Panc1 (cell line): ENCODE measurements at regions not wholly inside any gene's neighbourhood (a gene's known extent, or its start where the extent isn't known, plus 50 kb on each side); places are given as distances from the start of the nearest gene placed in this dataset.
"Not testable (repeated sequence)": the region's sequence is repeated elsewhere in the genome, so short reads cannot be mapped to it uniquely, and the experiment has no call there.

ENCODE experiments used
- POLR2AphosphoS5 ChIP-seq: IDR thresholded peaks from 2 replicates; pipeline ENCODE4 v1.6.1; 2012; ENCODE audit warnings: mild to moderate bottlenecking, low read depth, low read length, moderate library complexity
- SIN3A ChIP-seq: IDR thresholded peaks from 2 replicates; pipeline ENCODE4 v1.6.1; 2012; ENCODE audit warnings: low read depth, mild to moderate bottlenecking, low read length, moderate library complexity, borderline replicate concordance; ENCODE audit not compliant: insufficient read depth
- TF ChIP-seq, protein P1 (sequence below): fragments of 450-650 bp; IDR thresholded peaks from 2 replicates; pipeline ENCODE4 v1.5.1; 2017; ENCODE audit warnings: mild to moderate bottlenecking
- TF ChIP-seq, protein P2 (sequence below), 2 experiments: IDR thresholded peaks; 2 replicates each; pipeline ENCODE4 v1.6.1; 2011 to 2012; ENCODE audit warnings: low read depth in 2 of 2, control low read depth in 1 of 2, low read length in 1 of 2, mild to moderate bottlenecking in 1 of 2, moderate library complexity in 1 of 2; ENCODE audit not compliant: insufficient read depth in 1 of 2

DNA sequence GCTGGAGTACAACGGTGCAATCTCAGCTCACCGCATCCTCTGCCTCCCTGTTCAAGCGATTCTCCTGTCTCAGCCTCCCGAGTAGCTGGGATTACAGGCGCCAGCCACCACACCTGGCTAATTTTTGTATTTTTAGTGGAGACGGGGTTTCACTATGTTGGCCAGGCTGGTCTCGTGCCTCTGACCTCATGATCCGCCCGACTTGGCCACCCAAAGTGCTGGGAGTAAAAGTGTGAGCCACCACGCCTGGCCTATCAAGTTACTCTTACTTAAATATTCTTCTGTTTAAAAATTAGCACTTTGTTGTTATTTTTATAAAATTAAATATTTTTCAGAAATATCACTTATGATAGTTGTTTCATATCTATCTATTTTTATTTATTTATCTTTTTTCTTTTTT is 185.2 kb upstream of the REG3G start:
- TF ChIP-seq POLR2AphosphoS5, SIN3A: not testable (repeated sequence)
- TF ChIP-seq, protein P1, sequence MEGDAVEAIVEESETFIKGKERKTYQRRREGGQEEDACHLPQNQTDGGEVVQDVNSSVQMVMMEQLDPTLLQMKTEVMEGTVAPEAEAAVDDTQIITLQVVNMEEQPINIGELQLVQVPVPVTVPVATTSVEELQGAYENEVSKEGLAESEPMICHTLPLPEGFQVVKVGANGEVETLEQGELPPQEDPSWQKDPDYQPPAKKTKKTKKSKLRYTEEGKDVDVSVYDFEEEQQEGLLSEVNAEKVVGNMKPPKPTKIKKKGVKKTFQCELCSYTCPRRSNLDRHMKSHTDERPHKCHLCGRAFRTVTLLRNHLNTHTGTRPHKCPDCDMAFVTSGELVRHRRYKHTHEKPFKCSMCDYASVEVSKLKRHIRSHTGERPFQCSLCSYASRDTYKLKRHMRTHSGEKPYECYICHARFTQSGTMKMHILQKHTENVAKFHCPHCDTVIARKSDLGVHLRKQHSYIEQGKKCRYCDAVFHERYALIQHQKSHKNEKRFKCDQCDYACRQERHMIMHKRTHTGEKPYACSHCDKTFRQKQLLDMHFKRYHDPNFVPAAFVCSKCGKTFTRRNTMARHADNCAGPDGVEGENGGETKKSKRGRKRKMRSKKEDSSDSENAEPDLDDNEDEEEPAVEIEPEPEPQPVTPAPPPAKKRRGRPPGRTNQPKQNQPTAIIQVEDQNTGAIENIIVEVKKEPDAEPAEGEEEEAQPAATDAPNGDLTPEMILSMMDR, result not testable (repeated sequence)
- TF ChIP-seq, protein P2, sequence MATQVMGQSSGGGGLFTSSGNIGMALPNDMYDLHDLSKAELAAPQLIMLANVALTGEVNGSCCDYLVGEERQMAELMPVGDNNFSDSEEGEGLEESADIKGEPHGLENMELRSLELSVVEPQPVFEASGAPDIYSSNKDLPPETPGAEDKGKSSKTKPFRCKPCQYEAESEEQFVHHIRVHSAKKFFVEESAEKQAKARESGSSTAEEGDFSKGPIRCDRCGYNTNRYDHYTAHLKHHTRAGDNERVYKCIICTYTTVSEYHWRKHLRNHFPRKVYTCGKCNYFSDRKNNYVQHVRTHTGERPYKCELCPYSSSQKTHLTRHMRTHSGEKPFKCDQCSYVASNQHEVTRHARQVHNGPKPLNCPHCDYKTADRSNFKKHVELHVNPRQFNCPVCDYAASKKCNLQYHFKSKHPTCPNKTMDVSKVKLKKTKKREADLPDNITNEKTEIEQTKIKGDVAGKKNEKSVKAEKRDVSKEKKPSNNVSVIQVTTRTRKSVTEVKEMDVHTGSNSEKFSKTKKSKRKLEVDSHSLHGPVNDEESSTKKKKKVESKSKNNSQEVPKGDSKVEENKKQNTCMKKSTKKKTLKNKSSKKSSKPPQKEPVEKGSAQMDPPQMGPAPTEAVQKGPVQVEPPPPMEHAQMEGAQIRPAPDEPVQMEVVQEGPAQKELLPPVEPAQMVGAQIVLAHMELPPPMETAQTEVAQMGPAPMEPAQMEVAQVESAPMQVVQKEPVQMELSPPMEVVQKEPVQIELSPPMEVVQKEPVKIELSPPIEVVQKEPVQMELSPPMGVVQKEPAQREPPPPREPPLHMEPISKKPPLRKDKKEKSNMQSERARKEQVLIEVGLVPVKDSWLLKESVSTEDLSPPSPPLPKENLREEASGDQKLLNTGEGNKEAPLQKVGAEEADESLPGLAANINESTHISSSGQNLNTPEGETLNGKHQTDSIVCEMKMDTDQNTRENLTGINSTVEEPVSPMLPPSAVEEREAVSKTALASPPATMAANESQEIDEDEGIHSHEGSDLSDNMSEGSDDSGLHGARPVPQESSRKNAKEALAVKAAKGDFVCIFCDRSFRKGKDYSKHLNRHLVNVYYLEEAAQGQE (IDR thresholded peaks at IDR 0.05; ENCODE audit: insufficient read depth in 1 of 2, low read depth in 2 of 2, low read length in 1 of 2), result not testable (repeated sequence)
